K562 (cell line): ENCODE measurements at regions not wholly inside any gene's neighbourhood (a gene's known extent, or its start where the extent isn't known, plus 50 kb on each side); places are given as distances from the start of the nearest gene placed in this dataset.

Experiments
- ATAC-seq: fragments of 200-7000 bp; cut with Tn5 transposase; 3 replicates; pipeline ENCODE4 v1.9.1; 2020; ENCODE audit warnings: moderate library complexity
- BruUV-seq: library from RNA; stranded (reverse); fragments of 400-500 nt; replicated peaks from 2 replicates; lab custom pipeline; 2021; lab: Mats Ljungman, UMichigan
- CTCF ChIA-PET: fragments of 300-600 bp; formaldehyde crosslinking; extraction: SDS; loops from one replicate; lab custom pipeline; 2021; ENCODE audit warnings: low intra/inter-chr PET ratio; lab: Yijun Ruan, JAX
- POLR2A ChIA-PET: fragments of 300-600, 350-650 bp; sonication (Branson Sonifier 250); formaldehyde crosslinking; extraction: SDS; loops from one replicate; lab custom pipeline; 2021; ENCODE audit warnings: antibody characterized with exemption, inconsistent platforms; lab: Yijun Ruan, JAX
- DNase-seq, 4 experiments: peaks; one replicate each; pipeline versions ENCODE4 v3.0.0 to v3.0.0-alpha.2; 2011 to 2018; ENCODE audit warnings: low spot score in 3 of 4, mixed read lengths in 3 of 4; ENCODE audit errors: extremely low read depth in 1 of 4
- FAIRE-seq: peaks from 2 replicates; lab custom pipeline; 2011; peaks lifted over from hg19 to GRCh38; lab: Jason Lieb, UNC
- H2AFZ ChIP-seq: 2 replicates; pipeline ENCODE4 v1.6.0; 2011; ENCODE audit warnings: low read depth, low read length, control low read depth, inconsistent platforms
- H3K27ac ChIP-seq: fragments of 200-600 bp; 3 replicates; pipeline ENCODE4 v1.8.0; 2011; ENCODE audit warnings: low read depth, mild to moderate bottlenecking, control low read depth, inconsistent platforms, low read length, moderate library complexity, mixed read lengths; ENCODE audit errors: extremely low read depth
- H3K27me3 ChIP-seq, 2 experiments: fragments of 300-600 bp in 1 of 2; 2 replicates in 1 of 2; 3 replicates in 1 of 2; pipeline versions ENCODE4 v1.6.0 to v1.8.0; 2011; ENCODE audit warnings: inconsistent platforms in 2 of 2, low read length in 2 of 2, mild to moderate bottlenecking in 1 of 2, mixed read lengths in 1 of 2, moderate library complexity in 1 of 2; ENCODE audit not compliant: control insufficient read depth in 2 of 2, insufficient read depth in 2 of 2
- H3K36me3 ChIP-seq: fragments of 300-600 bp; 3 replicates; pipeline ENCODE4 v1.8.0; 2011; ENCODE audit warnings: mild to moderate bottlenecking, low read length, inconsistent platforms; ENCODE audit not compliant: control insufficient read depth, insufficient read depth
- H3K4me1 ChIP-seq, 2 experiments: fragments of 200-600 bp in 1 of 2; replicated peaks in 1 of 2; 2 replicates in 1 of 2; 3 replicates in 1 of 2; pipeline versions ENCODE4 v1.5.1 to v1.8.0; 2011; ENCODE audit warnings: inconsistent platforms in 2 of 2, low read length in 2 of 2, mild to moderate bottlenecking in 1 of 2, mixed read lengths in 1 of 2, moderate library complexity in 1 of 2; ENCODE audit not compliant: control insufficient read depth in 2 of 2, insufficient read depth in 2 of 2
- H3K4me2 ChIP-seq: 2 replicates; pipeline ENCODE4 v1.6.1; 2011; ENCODE audit warnings: low read length, control low read depth, inconsistent platforms, mixed read lengths; ENCODE audit not compliant: insufficient read depth
- H3K4me3 ChIP-seq: fragments of 200-600 bp; sonication (generic), shearing (Covaris generic); 2 replicates; pipeline ENCODE4 v1.5.1; 2016; ENCODE audit warnings: control low read depth, inconsistent platforms
- H3K79me2 ChIP-seq: fragments of 200-600 bp; 3 replicates; pipeline ENCODE4 v1.8.0; 2011; ENCODE audit warnings: low read length, inconsistent platforms; ENCODE audit not compliant: control insufficient read depth, insufficient read depth
- H3K9ac ChIP-seq, 2 experiments: 2 replicates each; pipeline versions ENCODE4 v1.6.0 to v1.6.1; 2011; ENCODE audit warnings: low read depth in 2 of 2, low read length in 2 of 2, control low read depth in 1 of 2, inconsistent platforms in 1 of 2, mild to moderate bottlenecking in 1 of 2, mixed read lengths in 1 of 2; ENCODE audit not compliant: insufficient read depth in 1 of 2
- H3K9me1 ChIP-seq: one replicate; pipeline ENCODE4 v1.6.0; 2011; ENCODE audit warnings: inconsistent platforms, mild to moderate bottlenecking, low read length, moderate library complexity; ENCODE audit not compliant: control insufficient read depth, insufficient read depth
- H3K9me3 ChIP-seq: replicated peaks from 2 replicates; pipeline ENCODE4 v1.5.1; 2011; ENCODE audit warnings: low read depth, low read length, inconsistent platforms; ENCODE audit not compliant: control insufficient read depth, insufficient read depth
- H4K20me1 ChIP-seq: replicated peaks from 2 replicates; pipeline ENCODE4 v1.6.1; 2011; ENCODE audit warnings: low read length, inconsistent platforms, mixed read lengths; ENCODE audit not compliant: control insufficient read depth, insufficient read depth
- E2F6 ChIP-seq, 2 experiments: IDR thresholded peaks; 2 replicates each; pipeline ENCODE4 v1.6.1; 2011; ENCODE audit warnings: borderline replicate concordance in 1 of 2, control low read depth in 1 of 2, low read depth in 1 of 2, low read length in 1 of 2, mild to moderate bottlenecking in 1 of 2, mixed read lengths in 1 of 2, moderate library complexity in 1 of 2; ENCODE audit not compliant: insufficient read depth in 1 of 2, insufficient read length in 1 of 2, poor library complexity in 1 of 2, severe bottlenecking in 1 of 2; ENCODE audit errors: extremely low read depth in 1 of 2
- EZH2 ChIP-seq: IDR thresholded peaks from 2 replicates; pipeline ENCODE4 v1.6.1; 2012; ENCODE audit warnings: low read depth, mild to moderate bottlenecking, inconsistent platforms, low read length, borderline replicate concordance
- FIP1L1 ChIP-seq: fragments of 200-400 bp; formaldehyde crosslinking; IDR thresholded peaks from 2 replicates; pipeline ENCODE4 v1.6.1; 2018; ENCODE audit warnings: mild to moderate bottlenecking, low read depth, low read length; ENCODE audit not compliant: poor library complexity, severe bottlenecking
- GATAD2A ChIP-seq: fragments of 450-650 bp; IDR thresholded peaks from 2 replicates; pipeline ENCODE4 v1.6.1; 2017
- KLF13 ChIP-seq: fragments of 450-650 bp; IDR thresholded peaks from 2 replicates; pipeline ENCODE4 v1.6.1; 2016; ENCODE audit warnings: missing genetic modification characterization, low read depth, mild to moderate bottlenecking, missing compliant biosample characterization, moderate library complexity, borderline replicate concordance
- LARP7 ChIP-seq: fragments of 450-650 bp; IDR thresholded peaks from 2 replicates; pipeline ENCODE4 v1.6.1; 2016
- MEF2A ChIP-seq: IDR thresholded peaks from 2 replicates; pipeline ENCODE4 v1.6.1; 2011; ENCODE audit warnings: low read depth, mild to moderate bottlenecking, low read length, moderate library complexity; ENCODE audit not compliant: control insufficient read depth
- MEF2D ChIP-seq: conservative IDR thresholded peaks from 2 replicates; pipeline ENCODE4 v1.6.1; 2016; ENCODE audit warnings: low read depth, missing genetic modification characterization, missing compliant biosample characterization
- NCOR1 ChIP-seq: fragments of 450-650 bp; IDR thresholded peaks from 2 replicates; pipeline ENCODE4 v1.6.1; 2016; ENCODE audit warnings: mild to moderate bottlenecking, moderate library complexity
- POLR2A ChIP-seq: fragments of 450-650 bp; conservative IDR thresholded peaks from 2 replicates; pipeline ENCODE4 v1.6.1; 2016
- SMAD3 ChIP-seq: fragments of 450-650 bp; formaldehyde crosslinking; conservative IDR thresholded peaks from 2 replicates; pipeline ENCODE4 v1.4.0; 2020; ENCODE audit warnings: mild to moderate bottlenecking
- SMAD4 ChIP-seq: fragments of 250-450 bp; sonication (Bioruptor Pico); conservative IDR thresholded peaks from 2 replicates; pipeline ENCODE4 v1.8.0; 2021; ENCODE audit warnings: inconsistent platforms, mild to moderate bottlenecking, moderate library complexity
- SUPT5H ChIP-seq: fragments of 450-650 bp; IDR thresholded peaks from 2 replicates; pipeline ENCODE4 v1.6.1; 2016
- WGBS: fragments of 100-300 bp; shearing (Covaris generic); methylation state at CpG from one replicate; pipeline ENCODE4 v1.1.6; 2016; ENCODE audit warnings: low coverage, mixed read lengths; ENCODE audit not compliant: insufficient coverage; ENCODE audit errors: missing lambda C conversion rate; 5-methylcytosine and 5-hydroxymethylcytosine counted together
- in situ Hi-C: fragments of 300-500 bp; cut with MboI; formaldehyde crosslinking; loops from 4 replicates; pipeline ENCODE4 v1.15.0; 2018; ENCODE audit warnings: inconsistent platforms, mixed read lengths
- intact Hi-C: fragments of 100-400 bp; cut with micrococcal nuclease; formaldehyde crosslinking; loops from 2 replicates; pipeline ENCODE4 v1.14.2; 2022

- no peaks in the 10 kb centered on the region for H3K4me1 ChIP-seq
- H2AFZ ChIP-seq, result no peak overlapping the region
- intact Hi-C loops (no loop called here), in situ Hi-C loops (no loop called here)
- no peaks in the 10 kb centered on the region for H3K9me3 ChIP-seq
- H3K27ac ChIP-seq, result no peak overlapping the region
- 0% methylated on average over 4 of the region's 4 CpGs for WGBS
- H3K79me2 ChIP-seq, result no peaks in the 10 kb centered on the region
- no peak overlapping the region for H3K4me2 ChIP-seq
- FAIRE-seq (no peak), ATAC-seq (no peak), DNase-seq (no peak)
- no peaks in the 10 kb centered on the region for H3K9me1 ChIP-seq
- no peak overlapping the region for H3K9ac ChIP-seq
- ChIA-PET CTCF (interaction anchor here (0.5 kb wide), 1 partner anchor 1062 kb away, joined by 3 read pairs; no protein-coding TSS in a partner anchor), POLR2A (interaction anchor here (0.6 to 2.2 kb wide), 2 partner anchors 12 to 725 kb away, joined by 3 to 9 read pairs; no protein-coding TSS in a partner anchor)
- H3K4me3 ChIP-seq, result no peak overlapping the region
- no TSS peak for BruUV-seq
- no peaks in the 10 kb centered on the region for H3K36me3 ChIP-seq
- peaks cover 2 to 13% of the 10 kb centered on the region in 2 experiments; a peak in 2 of 5 replicates for H3K27me3 ChIP-seq
- H4K20me1 ChIP-seq, result no peaks in the 10 kb centered on the region; the same call in 1 of the 2 replicates
- TF ChIP-seq SMAD4 (CRISPR knock-in tag) (no peak), SMAD3 (CRISPR knock-in tag) (no peak), E2F6 (IDR thresholded peaks at IDR 0.05; ENCODE audit: borderline replicate concordance in 1 of 2, extremely low read depth in 1 of 2, insufficient read depth in 1 of 2, insufficient read length in 1 of 2, low read depth in 1 of 2, low read length in 1 of 2, poor library complexity in 1 of 2, severe bottlenecking in 1 of 2) (no peak), FIP1L1 (no peak), POLR2A (no peak), EZH2 (no peak), LARP7 (no peak), MEF2A (no peak), GATAD2A (no peak), KLF13 (tag) (no peak), NCOR1 (no peak), MEF2D (tag) (no peak), SUPT5H (no peak)
- TF ChIP-seq, all 486 proteins: peak for 0
These were observed 696.7 kb downstream of the PTPRU start for GRCh38 chr1:29933067-29933466.
